K562 (cell line): ENCODE measurements at regions not wholly inside any gene's neighbourhood (a gene's known extent, or its start where the extent isn't known, plus 50 kb on each side); places are given as distances from the start of the nearest gene placed in this dataset.

ENCODE experiments used
- ATAC-seq: fragments of 200-7000 bp; cut with Tn5 transposase; 3 replicates; pipeline ENCODE4 v1.9.1; 2020; ENCODE audit warnings: moderate library complexity
- BruUV-seq: library from RNA; stranded (reverse); fragments of 400-500 nt; replicated peaks from 2 replicates; lab custom pipeline; 2021; lab: Mats Ljungman, UMichigan
- CTCF ChIA-PET: fragments of 300-600 bp; formaldehyde crosslinking; extraction: SDS; loops from one replicate; lab custom pipeline; 2021; ENCODE audit warnings: low intra/inter-chr PET ratio; lab: Yijun Ruan, JAX
- POLR2A ChIA-PET: fragments of 300-600, 350-650 bp; sonication (Branson Sonifier 250); formaldehyde crosslinking; extraction: SDS; loops from one replicate; lab custom pipeline; 2021; ENCODE audit warnings: antibody characterized with exemption, inconsistent platforms; lab: Yijun Ruan, JAX
- DNase-seq, 4 experiments: peaks; one replicate each; pipeline versions ENCODE4 v3.0.0 to v3.0.0-alpha.2; 2011 to 2018; ENCODE audit warnings: low spot score in 3 of 4, mixed read lengths in 3 of 4; ENCODE audit errors: extremely low read depth in 1 of 4
- FAIRE-seq: peaks from 2 replicates; lab custom pipeline; 2011; peaks lifted over from hg19 to GRCh38; lab: Jason Lieb, UNC
- H2AFZ ChIP-seq: 2 replicates; pipeline ENCODE4 v1.6.0; 2011; ENCODE audit warnings: low read depth, low read length, control low read depth, inconsistent platforms
- H3K27ac ChIP-seq: fragments of 200-600 bp; 3 replicates; pipeline ENCODE4 v1.8.0; 2011; ENCODE audit warnings: low read depth, mild to moderate bottlenecking, control low read depth, inconsistent platforms, low read length, moderate library complexity, mixed read lengths; ENCODE audit errors: extremely low read depth
- H3K27me3 ChIP-seq, 2 experiments: fragments of 300-600 bp in 1 of 2; 2 replicates in 1 of 2; 3 replicates in 1 of 2; pipeline versions ENCODE4 v1.6.0 to v1.8.0; 2011; ENCODE audit warnings: inconsistent platforms in 2 of 2, low read length in 2 of 2, mild to moderate bottlenecking in 1 of 2, mixed read lengths in 1 of 2, moderate library complexity in 1 of 2; ENCODE audit not compliant: control insufficient read depth in 2 of 2, insufficient read depth in 2 of 2
- H3K36me3 ChIP-seq: fragments of 300-600 bp; 3 replicates; pipeline ENCODE4 v1.8.0; 2011; ENCODE audit warnings: mild to moderate bottlenecking, low read length, inconsistent platforms; ENCODE audit not compliant: control insufficient read depth, insufficient read depth
- H3K4me1 ChIP-seq, 2 experiments: fragments of 200-600 bp in 1 of 2; replicated peaks in 1 of 2; 2 replicates in 1 of 2; 3 replicates in 1 of 2; pipeline versions ENCODE4 v1.5.1 to v1.8.0; 2011; ENCODE audit warnings: inconsistent platforms in 2 of 2, low read length in 2 of 2, mild to moderate bottlenecking in 1 of 2, mixed read lengths in 1 of 2, moderate library complexity in 1 of 2; ENCODE audit not compliant: control insufficient read depth in 2 of 2, insufficient read depth in 2 of 2
- H3K4me2 ChIP-seq: 2 replicates; pipeline ENCODE4 v1.6.1; 2011; ENCODE audit warnings: low read length, control low read depth, inconsistent platforms, mixed read lengths; ENCODE audit not compliant: insufficient read depth
- H3K4me3 ChIP-seq: fragments of 200-600 bp; sonication (generic), shearing (Covaris generic); 2 replicates; pipeline ENCODE4 v1.5.1; 2016; ENCODE audit warnings: control low read depth, inconsistent platforms
- H3K79me2 ChIP-seq: fragments of 200-600 bp; 3 replicates; pipeline ENCODE4 v1.8.0; 2011; ENCODE audit warnings: low read length, inconsistent platforms; ENCODE audit not compliant: control insufficient read depth, insufficient read depth
- H3K9ac ChIP-seq, 2 experiments: 2 replicates each; pipeline versions ENCODE4 v1.6.0 to v1.6.1; 2011; ENCODE audit warnings: low read depth in 2 of 2, low read length in 2 of 2, control low read depth in 1 of 2, inconsistent platforms in 1 of 2, mild to moderate bottlenecking in 1 of 2, mixed read lengths in 1 of 2; ENCODE audit not compliant: insufficient read depth in 1 of 2
- H3K9me1 ChIP-seq: one replicate; pipeline ENCODE4 v1.6.0; 2011; ENCODE audit warnings: inconsistent platforms, mild to moderate bottlenecking, low read length, moderate library complexity; ENCODE audit not compliant: control insufficient read depth, insufficient read depth
- H3K9me3 ChIP-seq: replicated peaks from 2 replicates; pipeline ENCODE4 v1.5.1; 2011; ENCODE audit warnings: low read depth, low read length, inconsistent platforms; ENCODE audit not compliant: control insufficient read depth, insufficient read depth
- H4K20me1 ChIP-seq: replicated peaks from 2 replicates; pipeline ENCODE4 v1.6.1; 2011; ENCODE audit warnings: low read length, inconsistent platforms, mixed read lengths; ENCODE audit not compliant: control insufficient read depth, insufficient read depth
- CHD1 ChIP-seq: fragments of 200-600 bp; sonication (generic); IDR thresholded peaks from one replicate; pipeline ENCODE4 v1.6.1; 2012; ENCODE audit warnings: mild to moderate bottlenecking, moderate library complexity, low read length, inconsistent platforms
- DPF2 ChIP-seq: fragments of 450-650 bp; IDR thresholded peaks from 2 replicates; pipeline ENCODE4 v1.6.1; 2016
- HDAC1 ChIP-seq, 2 experiments: fragments of 450-650 bp; IDR thresholded peaks; 2 replicates each; pipeline ENCODE4 v1.6.1; 2016 to 2017; ENCODE audit warnings: inconsistent platforms in 1 of 2, mild to moderate bottlenecking in 1 of 2, moderate library complexity in 1 of 2
- XRCC3 ChIP-seq: fragments of 450-650 bp; IDR thresholded peaks from 2 replicates; pipeline ENCODE4 v1.6.1; 2017; ENCODE audit warnings: mild to moderate bottlenecking, moderate library complexity
- ZNF140 ChIP-seq: fragments of 250-450 bp; sonication (Bioruptor Pico); IDR thresholded peaks from 2 replicates; pipeline ENCODE4 v1.8.0; 2021; ENCODE audit warnings: moderate library complexity, mild to moderate bottlenecking, inconsistent platforms
- ZNF644 ChIP-seq: fragments of 200-800 bp; sonication (Bioruptor generic); IDR thresholded peaks from 2 replicates; pipeline ENCODE4 v1.6.1; 2016; ENCODE audit warnings: low read depth, missing genetic modification characterization, missing compliant biosample characterization
- WGBS: fragments of 100-300 bp; shearing (Covaris generic); methylation state at CpG from one replicate; pipeline ENCODE4 v1.1.6; 2016; ENCODE audit warnings: low coverage, mixed read lengths; ENCODE audit not compliant: insufficient coverage; ENCODE audit errors: missing lambda C conversion rate; 5-methylcytosine and 5-hydroxymethylcytosine counted together
- in situ Hi-C: fragments of 300-500 bp; cut with MboI; formaldehyde crosslinking; loops from 4 replicates; pipeline ENCODE4 v1.15.0; 2018; ENCODE audit warnings: inconsistent platforms, mixed read lengths
- intact Hi-C: fragments of 100-400 bp; cut with micrococcal nuclease; formaldehyde crosslinking; loops from 2 replicates; pipeline ENCODE4 v1.14.2; 2022
- TF ChIP-seq, protein P1 (sequence below): fragments of 450-650 bp; IDR thresholded peaks from 2 replicates; pipeline ENCODE4 v1.7.1; 2018; ENCODE audit warnings: mild to moderate bottlenecking, low read depth; ENCODE audit not compliant: partially characterized antibody
- TF ChIP-seq, protein P2 (sequence below): fragments of 250-450 bp; sonication (Bioruptor Pico); IDR thresholded peaks from 2 replicates; pipeline ENCODE4 v1.4.0; 2020; ENCODE audit warnings: mild to moderate bottlenecking, moderate library complexity

- H4K20me1 ChIP-seq, result no peaks in the 10 kb centered on the region
- FAIRE-seq, result no peak
- H3K27ac ChIP-seq, result no peak overlapping the region
- DNase-seq, result no peak
- H3K9ac ChIP-seq, result no peak overlapping the region
- no peaks in the 10 kb centered on the region for H3K9me3 ChIP-seq
- in situ Hi-C loops (no loop called here), intact Hi-C loops (no loop called here)
- H3K36me3 ChIP-seq, result no peaks in the 10 kb centered on the region
- H3K9me1 ChIP-seq, result peaks cover 3% of the 10 kb centered on the region
- ATAC-seq, result no peak
- H3K4me1 ChIP-seq, result no peaks in the 10 kb centered on the region; a peak in 1 of 5 replicates
- WGBS, result 6% methylated on average over 5 of the region's 8 CpGs
- no peak overlapping the region for H3K4me3 ChIP-seq
- ChIA-PET POLR2A (interaction anchor here (1.1 kb wide), 1 partner anchor 13 kb away, joined by 3 read pairs; no protein-coding TSS in a partner anchor), CTCF (no interaction called here)
- no peaks in the 10 kb centered on the region for H3K79me2 ChIP-seq
- H3K27me3 ChIP-seq, result peaks cover 16 to 31% of the 10 kb centered on the region in 2 experiments
- no TSS peak for BruUV-seq
- TF ChIP-seq ZNF644 (no peak), CHD1 (no peak), HDAC1 (IDR thresholded peaks at IDR 0.05) (no peak), XRCC3 (no peak)
- no peak overlapping the region for H2AFZ ChIP-seq
- no peak overlapping the region for H3K4me2 ChIP-seq
Observed at GRCh38 chr10:34940436-34940835, 125.3 kb upstream of the PARD3 start.

- ATAC-seq (no peak), DNase-seq (no peak), FAIRE-seq (no peak)
- POLR2A ChIA-PET, result interaction anchor here (1.0 kb wide), 1 partner anchor 29 kb away, joined by 3 read pairs; no protein-coding TSS in a partner anchor
- intact Hi-C loops (no loop called here), in situ Hi-C loops (no loop called here)
- Histone ChIP-seq H3K27ac (no peak overlapping the region), H3K9ac (no peak overlapping the region), H3K9me1 (peaks cover 3% of the 10 kb centered on the region), H3K4me3 (no peak overlapping the region), H3K4me1 (no peaks in the 10 kb centered on the region; a peak in 1 of 5 replicates), H2AFZ (no peak overlapping the region), H3K4me2 (no peak overlapping the region), H4K20me1 (no peaks in the 10 kb centered on the region), H3K79me2 (no peaks in the 10 kb centered on the region), H3K9me3 (no peaks in the 10 kb centered on the region), H3K36me3 (no peaks in the 10 kb centered on the region)
- CTCF ChIA-PET, result no interaction called here
- TF ChIP-seq, protein P1, sequence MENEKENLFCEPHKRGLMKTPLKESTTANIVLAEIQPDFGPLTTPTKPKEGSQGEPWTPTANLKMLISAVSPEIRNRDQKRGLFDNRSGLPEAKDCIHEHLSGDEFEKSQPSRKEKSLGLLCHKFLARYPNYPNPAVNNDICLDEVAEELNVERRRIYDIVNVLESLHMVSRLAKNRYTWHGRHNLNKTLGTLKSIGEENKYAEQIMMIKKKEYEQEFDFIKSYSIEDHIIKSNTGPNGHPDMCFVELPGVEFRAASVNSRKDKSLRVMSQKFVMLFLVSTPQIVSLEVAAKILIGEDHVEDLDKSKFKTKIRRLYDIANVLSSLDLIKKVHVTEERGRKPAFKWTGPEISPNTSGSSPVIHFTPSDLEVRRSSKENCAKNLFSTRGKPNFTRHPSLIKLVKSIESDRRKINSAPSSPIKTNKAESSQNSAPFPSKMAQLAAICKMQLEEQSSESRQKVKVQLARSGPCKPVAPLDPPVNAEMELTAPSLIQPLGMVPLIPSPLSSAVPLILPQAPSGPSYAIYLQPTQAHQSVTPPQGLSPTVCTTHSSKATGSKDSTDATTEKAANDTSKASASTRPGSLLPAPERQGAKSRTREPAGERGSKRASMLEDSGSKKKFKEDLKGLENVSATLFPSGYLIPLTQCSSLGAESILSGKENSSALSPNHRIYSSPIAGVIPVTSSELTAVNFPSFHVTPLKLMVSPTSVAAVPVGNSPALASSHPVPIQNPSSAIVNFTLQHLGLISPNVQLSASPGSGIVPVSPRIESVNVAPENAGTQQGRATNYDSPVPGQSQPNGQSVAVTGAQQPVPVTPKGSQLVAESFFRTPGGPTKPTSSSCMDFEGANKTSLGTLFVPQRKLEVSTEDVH, result no peak
- TF ChIP-seq DPF2 (no peak), ZNF140 (CRISPR knock-in tag) (no peak)
- TF ChIP-seq, protein P2, sequence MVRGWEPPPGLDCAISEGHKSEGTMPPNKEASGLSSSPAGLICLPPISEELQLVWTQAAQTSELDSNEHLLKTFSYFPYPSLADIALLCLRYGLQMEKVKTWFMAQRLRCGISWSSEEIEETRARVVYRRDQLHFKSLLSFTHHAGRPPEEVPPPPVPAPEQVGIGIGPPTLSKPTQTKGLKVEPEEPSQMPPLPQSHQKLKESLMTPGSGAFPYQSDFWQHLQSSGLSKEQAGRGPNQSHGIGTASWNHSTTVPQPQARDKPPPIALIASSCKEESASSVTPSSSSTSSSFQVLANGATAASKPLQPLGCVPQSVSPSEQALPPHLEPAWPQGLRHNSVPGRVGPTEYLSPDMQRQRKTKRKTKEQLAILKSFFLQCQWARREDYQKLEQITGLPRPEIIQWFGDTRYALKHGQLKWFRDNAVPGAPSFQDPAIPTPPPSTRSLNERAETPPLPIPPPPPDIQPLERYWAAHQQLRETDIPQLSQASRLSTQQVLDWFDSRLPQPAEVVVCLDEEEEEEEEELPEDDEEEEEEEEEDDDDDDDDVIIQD (CRISPR knock-in tag), result no peak
- TF ChIP-seq, all 486 proteins: peak for 0
- peaks cover 18 to 35% of the 10 kb centered on the region in 2 experiments for H3K27me3 ChIP-seq
- no TSS peak for BruUV-seq
- 7% methylated on average over 5 of the region's 6 CpGs for WGBS
Observed at GRCh38 chr10:34938399-34938670, 123.2 kb upstream of the PARD3 start.
